Gastroesophageal sphincter (tissue), 3 donors: ENCODE measurements at regions not wholly inside any gene's neighbourhood (a gene's known extent, or its start where the extent isn't known, plus 50 kb on each side); places are given as distances from the start of the nearest gene placed in this dataset.

Source experiments
- POLR2AphosphoS5 ChIP-seq: sonication (generic); formaldehyde crosslinking; IDR thresholded peaks from one replicate; pipeline ENCODE4 v1.6.1; 2017; ENCODE audit warnings: antibody characterized with exemption
- TF ChIP-seq, protein P1 (sequence below), 4 experiments: fragments of 200-600 bp in 2 of 4; fragments of 450-650 bp in 2 of 4; sonication (generic) in 1 of 4; IDR thresholded peaks; one replicate each; pipeline ENCODE4 v1.5.1; 2017 to 2019; ENCODE audit warnings: antibody characterized with exemption in 4 of 4, mild to moderate bottlenecking in 2 of 4, moderate library complexity in 2 of 4

DNA sequence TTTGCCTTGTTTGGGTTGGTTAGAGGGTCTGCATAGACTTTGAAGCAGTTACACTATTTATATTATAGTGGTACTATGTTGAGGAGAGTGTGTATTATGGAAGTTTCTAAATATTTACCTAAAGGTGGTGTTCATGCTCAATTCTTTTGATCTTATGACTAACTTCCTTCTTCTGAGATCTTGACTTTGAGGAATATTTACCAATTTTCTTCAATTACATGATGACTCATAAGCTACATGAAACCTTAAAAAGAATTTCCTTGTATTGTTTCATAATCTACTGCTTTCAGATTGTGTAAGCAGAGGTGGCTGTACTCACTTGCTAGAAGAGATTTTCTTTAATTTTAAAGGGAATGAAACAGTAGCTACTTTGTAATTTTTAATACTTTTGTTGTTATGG is 276.1 kb downstream of the TAF11L14 start:
- TF ChIP-seq, protein P1, sequence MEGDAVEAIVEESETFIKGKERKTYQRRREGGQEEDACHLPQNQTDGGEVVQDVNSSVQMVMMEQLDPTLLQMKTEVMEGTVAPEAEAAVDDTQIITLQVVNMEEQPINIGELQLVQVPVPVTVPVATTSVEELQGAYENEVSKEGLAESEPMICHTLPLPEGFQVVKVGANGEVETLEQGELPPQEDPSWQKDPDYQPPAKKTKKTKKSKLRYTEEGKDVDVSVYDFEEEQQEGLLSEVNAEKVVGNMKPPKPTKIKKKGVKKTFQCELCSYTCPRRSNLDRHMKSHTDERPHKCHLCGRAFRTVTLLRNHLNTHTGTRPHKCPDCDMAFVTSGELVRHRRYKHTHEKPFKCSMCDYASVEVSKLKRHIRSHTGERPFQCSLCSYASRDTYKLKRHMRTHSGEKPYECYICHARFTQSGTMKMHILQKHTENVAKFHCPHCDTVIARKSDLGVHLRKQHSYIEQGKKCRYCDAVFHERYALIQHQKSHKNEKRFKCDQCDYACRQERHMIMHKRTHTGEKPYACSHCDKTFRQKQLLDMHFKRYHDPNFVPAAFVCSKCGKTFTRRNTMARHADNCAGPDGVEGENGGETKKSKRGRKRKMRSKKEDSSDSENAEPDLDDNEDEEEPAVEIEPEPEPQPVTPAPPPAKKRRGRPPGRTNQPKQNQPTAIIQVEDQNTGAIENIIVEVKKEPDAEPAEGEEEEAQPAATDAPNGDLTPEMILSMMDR (IDR thresholded peaks at IDR 0.05): no peak
- no peak for TF ChIP-seq POLR2AphosphoS5
